SK-N-SH (cell line): ENCODE measurements at regions not wholly inside any gene's neighbourhood (a gene's known extent, or its start where the extent isn't known, plus 50 kb on each side); places are given as distances from the start of the nearest gene placed in this dataset.

ENCODE experiments used
- CTCF ChIA-PET: fragments of 300-600, 350-600 bp; formaldehyde crosslinking; extraction: SDS; loops from one replicate; lab custom pipeline; 2021; lab: Yijun Ruan, JAX
- POLR2A ChIA-PET: fragments of 350-600 bp; sonication (Branson Sonifier 250); formaldehyde crosslinking; extraction: SDS; loops from one replicate; lab custom pipeline; 2020; ENCODE audit warnings: antibody characterized with exemption, inconsistent platforms; lab: Yijun Ruan, JAX
- DNase-seq: peaks from one replicate; pipeline ENCODE4 v3.0.0; 2012
- H2AFZ ChIP-seq: fragments of 200-600 bp; sonication (generic); 2 replicates; pipeline ENCODE4 v1.8.1; 2016; ENCODE audit warnings: antibody characterized with exemption, mild to moderate bottlenecking, low read depth
- H3F3A ChIP-seq: fragments of 200-600 bp; sonication (generic); replicated peaks from 2 replicates; pipeline ENCODE3; 2016; ENCODE audit warnings: antibody characterized with exemption, mild to moderate bottlenecking; ENCODE audit not compliant: insufficient read depth
- H3K27ac ChIP-seq, 2 experiments: fragments of 200-500 bp in 1 of 2; fragments of 200-600 bp in 1 of 2; sonication (Bioruptor generic) in 1 of 2; sonication (generic), shearing (Covaris generic) in 1 of 2; 2 replicates each; pipeline versions ENCODE4 v1.5.1 to v1.6.1; 2014 to 2016; ENCODE audit warnings: low read depth in 2 of 2, inconsistent platforms in 1 of 2, low read length in 1 of 2, mild to moderate bottlenecking in 1 of 2, mixed read lengths in 1 of 2
- H3K27me3 ChIP-seq: fragments of 200-600 bp; sonication (generic), shearing (Covaris generic); 2 replicates; pipeline ENCODE4 v1.6.1; 2016; ENCODE audit warnings: mixed run types; ENCODE audit not compliant: insufficient read depth
- H3K36me3 ChIP-seq, 2 experiments: fragments of 200-500 bp in 1 of 2; fragments of 200-600 bp in 1 of 2; sonication (Bioruptor generic) in 1 of 2; sonication (generic) in 1 of 2; replicated peaks in 1 of 2; 2 replicates each; pipeline versions ENCODE3 to v1.5.1; 2014 to 2016; ENCODE audit warnings: low read length in 1 of 2, mild to moderate bottlenecking in 1 of 2; ENCODE audit not compliant: insufficient read depth in 2 of 2, control insufficient read depth in 1 of 2
- H3K4me1 ChIP-seq, 2 experiments: fragments of 200-500 bp in 1 of 2; fragments of 200-600 bp in 1 of 2; sonication (Bioruptor generic) in 1 of 2; sonication (generic), shearing (Covaris generic) in 1 of 2; 2 replicates each; pipeline versions ENCODE4 v1.5.1 to v1.6.1; 2014 to 2016; ENCODE audit warnings: low read depth in 1 of 2, low read length in 1 of 2, mixed run types in 1 of 2; ENCODE audit not compliant: insufficient read depth in 2 of 2, control insufficient read depth in 1 of 2
- H3K4me2 ChIP-seq: fragments of 200-600 bp; sonication (generic), shearing (Covaris generic); 2 replicates; pipeline ENCODE4 v1.6.1; 2017; ENCODE audit warnings: mixed run types
- H3K4me3 ChIP-seq, 2 experiments: fragments of 200-500 bp in 1 of 2; fragments of 200-600 bp in 1 of 2; sonication (Bioruptor generic) in 1 of 2; sonication (generic), shearing (Covaris generic) in 1 of 2; 2 replicates each; pipeline versions ENCODE4 v1.5.1 to v1.8.1; 2014 to 2016; ENCODE audit warnings: low read depth in 2 of 2, inconsistent platforms in 1 of 2, low read length in 1 of 2, mild to moderate bottlenecking in 1 of 2, mixed read lengths in 1 of 2, moderate library complexity in 1 of 2
- H3K79me2 ChIP-seq: fragments of 200-600 bp; sonication (generic); 2 replicates; pipeline ENCODE4 v1.8.1; 2017; ENCODE audit warnings: mild to moderate bottlenecking; ENCODE audit not compliant: insufficient read depth
- H3K9ac ChIP-seq: fragments of 200-600 bp; sonication (generic); 2 replicates; pipeline ENCODE4 v1.6.1; 2017; ENCODE audit warnings: mixed run types
- H3K9me2 ChIP-seq: fragments of 200-600 bp; sonication (generic); 2 replicates; pipeline ENCODE4 v1.6.1; 2017; ENCODE audit warnings: mixed run types
- H3K9me3 ChIP-seq: fragments of 200-600 bp; sonication (generic); 2 replicates; pipeline ENCODE4 v1.6.1; 2017; ENCODE audit warnings: mixed run types, mild to moderate bottlenecking, moderate library complexity
- H4K20me1 ChIP-seq: fragments of 200-600 bp; sonication (generic); 2 replicates; pipeline ENCODE4 v1.6.1; 2017; ENCODE audit warnings: mild to moderate bottlenecking, mixed run types; ENCODE audit not compliant: insufficient read depth
- ELF1 ChIP-seq: IDR thresholded peaks from 2 replicates; pipeline ENCODE4 v1.4.0; 2012
- EP300 ChIP-seq, 2 experiments: IDR thresholded peaks; 2 replicates each; pipeline versions ENCODE4 v1.4.0 to v1.6.1; 2012; ENCODE audit warnings: borderline replicate concordance in 1 of 2, low read depth in 1 of 2, low read length in 1 of 2
- EZH2phosphoT487 ChIP-seq: fragments of 200-600 bp; sonication (generic); IDR thresholded peaks from 2 replicates; pipeline ENCODE4 v1.6.1; 2017; ENCODE audit warnings: low read depth, mixed run types, mild to moderate bottlenecking, antibody characterized with exemption, moderate library complexity, borderline replicate concordance
- GATA2 ChIP-seq: sonication (generic); formaldehyde crosslinking; IDR thresholded peaks from 2 replicates; pipeline ENCODE4 v1.5.0; 2020; ENCODE audit warnings: mild to moderate bottlenecking, missing genetic modification reagents
- JUND ChIP-seq: IDR thresholded peaks from 2 replicates; pipeline ENCODE4 v1.4.0; 2012
- MEF2A ChIP-seq: IDR thresholded peaks from 2 replicates; pipeline ENCODE4 v1.4.0; 2012; ENCODE audit warnings: low read depth, borderline replicate concordance
- MXI1 ChIP-seq: IDR thresholded peaks from 2 replicates; pipeline ENCODE4 v1.6.1; 2012; ENCODE audit warnings: mild to moderate bottlenecking, low read depth, low read length, improper control_type of control experiment
- NFIC ChIP-seq: IDR thresholded peaks from 2 replicates; pipeline ENCODE4 v1.4.0; 2012; ENCODE audit warnings: borderline replicate concordance
- POLR2AphosphoS5 ChIP-seq: IDR thresholded peaks from 2 replicates; pipeline ENCODE4 v1.6.1; 2012; ENCODE audit warnings: low read depth, low read length
- RAD21 ChIP-seq: IDR thresholded peaks from 2 replicates; pipeline ENCODE4 v1.6.1; 2012; ENCODE audit warnings: mild to moderate bottlenecking, low read length
- TAF1 ChIP-seq: IDR thresholded peaks from 2 replicates; pipeline ENCODE4 v1.6.1; 2012; ENCODE audit warnings: low read depth, mild to moderate bottlenecking, low read length, moderate library complexity, borderline replicate concordance
- TEAD4 ChIP-seq: IDR thresholded peaks from 2 replicates; pipeline ENCODE4 v1.4.0; 2012; ENCODE audit warnings: mild to moderate bottlenecking, borderline replicate concordance; ENCODE audit not compliant: insufficient read depth
- WGBS: methylation state at CpG from one replicate; pipeline ENCODE4 v1.1.6; 2017; ENCODE audit warnings: low lambda C conversion rate; 5-methylcytosine and 5-hydroxymethylcytosine counted together
- TF ChIP-seq, protein P1 (sequence below): IDR thresholded peaks from 2 replicates; pipeline ENCODE4 v1.4.0; 2012; ENCODE audit warnings: low read depth, borderline replicate concordance
- TF ChIP-seq, protein P2 (sequence below): fragments of 200-600 bp; sonication (generic); IDR thresholded peaks from 2 replicates; pipeline ENCODE4 v1.6.1; 2017; ENCODE audit warnings: antibody characterized with exemption, mild to moderate bottlenecking, moderate library complexity
- TF ChIP-seq, protein P3 (sequence below): IDR thresholded peaks from 2 replicates; pipeline ENCODE4 v1.4.0; 2012; ENCODE audit warnings: low read depth, borderline replicate concordance

DNA sequence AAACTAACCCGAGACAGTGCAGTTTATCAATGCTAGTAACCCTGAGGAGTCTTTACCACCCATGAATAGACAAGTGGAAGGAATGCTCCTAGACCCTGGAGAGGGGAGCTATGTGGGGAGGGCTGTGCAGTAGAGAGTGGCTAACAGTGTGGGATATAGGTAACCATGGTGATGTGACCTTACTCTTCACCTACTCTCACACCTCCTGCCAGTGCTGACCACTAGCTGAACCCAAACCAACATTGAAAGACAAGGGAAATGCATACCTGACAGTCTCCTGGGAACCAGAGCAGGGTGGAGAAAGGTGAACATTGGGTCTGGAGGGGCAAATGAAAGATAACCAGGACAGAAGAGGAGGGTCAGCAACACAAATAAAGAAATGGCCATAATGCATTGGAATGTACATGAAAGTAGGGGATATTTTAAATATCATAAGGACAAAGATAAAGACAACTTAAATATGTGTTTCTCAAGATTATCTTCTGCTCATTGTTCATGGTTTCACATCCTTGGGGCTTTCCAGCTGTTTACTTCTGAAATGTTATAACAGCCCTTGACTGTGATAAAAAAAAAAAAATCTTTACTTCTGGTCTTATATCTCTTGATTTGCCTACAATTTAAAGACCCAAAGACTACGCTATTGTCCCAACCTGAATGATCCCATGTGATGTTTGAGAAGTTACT lies 983.3 kb upstream of the TENM4 start (continued):
- TF ChIP-seq POLR2AphosphoS5: no peak

DNA sequence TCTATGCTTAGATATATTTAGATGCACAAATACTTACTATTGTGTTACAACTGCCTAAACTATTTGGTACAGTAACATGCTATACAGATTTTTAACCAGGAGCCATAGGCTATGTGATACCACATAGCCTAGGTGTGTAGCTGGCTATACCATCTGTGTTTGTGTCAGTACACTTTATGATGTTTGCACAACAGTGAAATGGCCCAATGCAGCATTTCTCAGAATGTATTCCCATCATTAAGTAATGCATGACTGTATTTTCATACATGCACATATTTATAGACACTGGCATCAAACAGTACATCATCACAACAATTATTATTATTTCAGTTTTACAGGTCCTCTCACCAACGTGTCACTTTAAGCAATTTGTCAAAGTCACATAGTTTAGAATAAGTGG lies 979.5 kb upstream of the TENM4 start:
- Histone ChIP-seq H3K79me2 (no peaks in the 10 kb centered on the region), H4K20me1 (no peaks in the 10 kb centered on the region), H3K4me1 (no peaks in the 10 kb centered on the region), H3K27ac (no peak overlapping the region), H2AFZ (no peak overlapping the region), H3K9ac (no peak overlapping the region), H3K36me3 (no peaks in the 10 kb centered on the region), H3K4me2 (no peak overlapping the region), H3K4me3 (no peak overlapping the region), H3K9me3 (no peaks in the 10 kb centered on the region), H3K9me2 (no peaks in the 10 kb centered on the region), H3F3A (no peaks in the 10 kb centered on the region), H3K27me3 (no peaks in the 10 kb centered on the region)
- TF ChIP-seq TEAD4 (no peak), JUND (no peak), RAD21 (no peak), GATA2 (CRISPR knock-in tag) (no peak), MEF2A (no peak)
- TF ChIP-seq, protein P1, sequence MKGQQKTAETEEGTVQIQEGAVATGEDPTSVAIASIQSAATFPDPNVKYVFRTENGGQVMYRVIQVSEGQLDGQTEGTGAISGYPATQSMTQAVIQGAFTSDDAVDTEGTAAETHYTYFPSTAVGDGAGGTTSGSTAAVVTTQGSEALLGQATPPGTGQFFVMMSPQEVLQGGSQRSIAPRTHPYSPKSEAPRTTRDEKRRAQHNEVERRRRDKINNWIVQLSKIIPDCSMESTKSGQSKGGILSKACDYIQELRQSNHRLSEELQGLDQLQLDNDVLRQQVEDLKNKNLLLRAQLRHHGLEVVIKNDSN: no peak
- TF ChIP-seq, protein P2, sequence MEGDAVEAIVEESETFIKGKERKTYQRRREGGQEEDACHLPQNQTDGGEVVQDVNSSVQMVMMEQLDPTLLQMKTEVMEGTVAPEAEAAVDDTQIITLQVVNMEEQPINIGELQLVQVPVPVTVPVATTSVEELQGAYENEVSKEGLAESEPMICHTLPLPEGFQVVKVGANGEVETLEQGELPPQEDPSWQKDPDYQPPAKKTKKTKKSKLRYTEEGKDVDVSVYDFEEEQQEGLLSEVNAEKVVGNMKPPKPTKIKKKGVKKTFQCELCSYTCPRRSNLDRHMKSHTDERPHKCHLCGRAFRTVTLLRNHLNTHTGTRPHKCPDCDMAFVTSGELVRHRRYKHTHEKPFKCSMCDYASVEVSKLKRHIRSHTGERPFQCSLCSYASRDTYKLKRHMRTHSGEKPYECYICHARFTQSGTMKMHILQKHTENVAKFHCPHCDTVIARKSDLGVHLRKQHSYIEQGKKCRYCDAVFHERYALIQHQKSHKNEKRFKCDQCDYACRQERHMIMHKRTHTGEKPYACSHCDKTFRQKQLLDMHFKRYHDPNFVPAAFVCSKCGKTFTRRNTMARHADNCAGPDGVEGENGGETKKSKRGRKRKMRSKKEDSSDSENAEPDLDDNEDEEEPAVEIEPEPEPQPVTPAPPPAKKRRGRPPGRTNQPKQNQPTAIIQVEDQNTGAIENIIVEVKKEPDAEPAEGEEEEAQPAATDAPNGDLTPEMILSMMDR: no peak
- TF ChIP-seq, protein P3, sequence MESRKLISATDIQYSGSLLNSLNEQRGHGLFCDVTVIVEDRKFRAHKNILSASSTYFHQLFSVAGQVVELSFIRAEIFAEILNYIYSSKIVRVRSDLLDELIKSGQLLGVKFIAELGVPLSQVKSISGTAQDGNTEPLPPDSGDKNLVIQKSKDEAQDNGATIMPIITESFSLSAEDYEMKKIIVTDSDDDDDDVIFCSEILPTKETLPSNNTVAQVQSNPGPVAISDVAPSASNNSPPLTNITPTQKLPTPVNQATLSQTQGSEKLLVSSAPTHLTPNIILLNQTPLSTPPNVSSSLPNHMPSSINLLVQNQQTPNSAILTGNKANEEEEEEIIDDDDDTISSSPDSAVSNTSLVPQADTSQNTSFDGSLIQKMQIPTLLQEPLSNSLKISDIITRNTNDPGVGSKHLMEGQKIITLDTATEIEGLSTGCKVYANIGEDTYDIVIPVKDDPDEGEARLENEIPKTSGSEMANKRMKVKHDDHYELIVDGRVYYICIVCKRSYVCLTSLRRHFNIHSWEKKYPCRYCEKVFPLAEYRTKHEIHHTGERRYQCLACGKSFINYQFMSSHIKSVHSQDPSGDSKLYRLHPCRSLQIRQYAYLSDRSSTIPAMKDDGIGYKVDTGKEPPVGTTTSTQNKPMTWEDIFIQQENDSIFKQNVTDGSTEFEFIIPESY: no peak
- ChIA-PET POLR2A (no interaction called here), CTCF (no interaction called here)
- 15% methylated on average over 1 of the region's 1 CpG for WGBS
- no peak for DNase-seq

DNA sequence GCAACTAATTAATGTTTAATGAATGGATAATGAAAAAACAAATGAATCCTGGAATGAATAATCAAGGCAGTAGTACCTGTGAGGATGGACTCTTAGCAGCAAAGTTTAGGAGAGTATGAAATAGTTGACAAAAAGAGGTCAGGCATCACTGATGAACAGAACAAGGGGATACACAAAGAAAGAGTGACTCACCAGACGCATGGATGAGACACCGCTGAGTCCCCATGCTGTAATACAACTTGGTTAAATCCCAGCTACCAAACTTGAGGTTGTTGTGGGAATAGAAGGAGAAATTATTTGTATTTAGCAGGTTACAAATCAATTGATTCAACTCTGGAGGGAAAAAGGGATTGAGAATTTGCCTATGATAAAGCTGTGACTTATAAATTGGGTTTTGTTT lies 976.9 kb upstream of the TENM4 start:
- H3K4me3 ChIP-seq: no peak overlapping the region
- H3K4me2 ChIP-seq: no peak overlapping the region
- no peaks in the 10 kb centered on the region for H3K36me3 ChIP-seq
- no peaks in the 10 kb centered on the region for H3K4me1 ChIP-seq
- no peaks in the 10 kb centered on the region for H4K20me1 ChIP-seq
- no peak for DNase-seq
- H3K9ac ChIP-seq: no peak overlapping the region
- 73% methylated on average over 2 of the region's 2 CpGs for WGBS
- H3K79me2 ChIP-seq: no peaks in the 10 kb centered on the region
- ChIA-PET CTCF (no interaction called here), POLR2A (no interaction called here)
- no peak overlapping the region for H3K27ac ChIP-seq
- no peak overlapping the region for H2AFZ ChIP-seq
- no peaks in the 10 kb centered on the region for H3K27me3 ChIP-seq
- no peak for TF ChIP-seq TAF1
- TF ChIP-seq EZH2phosphoT487: no peak
- TF ChIP-seq MXI1: no peak
- no peak for TF ChIP-seq GATA2 (CRISPR knock-in tag)
- no peak for TF ChIP-seq ELF1
- TF ChIP-seq NFIC: no peak
- no peak for TF ChIP-seq EP300 (IDR thresholded peaks at IDR 0.05; ENCODE audit: borderline replicate concordance in 1 of 2, low read depth in 1 of 2, low read length in 1 of 2)
- H3F3A ChIP-seq: no peaks in the 10 kb centered on the region
- H3K9me2 ChIP-seq: no peaks in the 10 kb centered on the region
- no peaks in the 10 kb centered on the region for H3K9me3 ChIP-seq
